ACHN (cell line): ENCODE measurements at regions not wholly inside any gene's neighbourhood (a gene's known extent, or its start where the extent isn't known, plus 50 kb on each side); places are given as distances from the start of the nearest gene placed in this dataset.

Experiments used
- DNase-seq: peaks from one replicate; pipeline ENCODE4 v3.0.0-alpha.2; 2015
- in situ Hi-C: cut with HindIII; loops from 2 replicates; pipeline ENCODE4 v1.10.0; 2017; ENCODE audit warnings: low sequenced_read_pairs, low pct_ligation_motif_present, low pct_unique_long_range_greater_than_20kb

GRCh38 chr1:67626090-67626860 lies 58.7 kb upstream of the GADD45A start:
- no peak for DNase-seq
- in situ Hi-C loops, result no loop called here

- no peak for DNase-seq
- in situ Hi-C loops, result no loop called here
These were observed 58.2 kb upstream of the GADD45A start for GRCh38 chr1:67626861-67627235.

GRCh38 chr1:67627336-67627735 lies 57.7 kb upstream of the GADD45A start:
- in situ Hi-C loops, result no loop called here
- no peak for DNase-seq

- in situ Hi-C loops, result no loop called here
- no peak for DNase-seq
These were observed 57.1 kb upstream of the GADD45A start for GRCh38 chr1:67627906-67628305.

- in situ Hi-C loops, result no loop called here
- no peak for DNase-seq
These were observed 55.5 kb upstream of the GADD45A start for GRCh38 chr1:67629370-67630075.

- in situ Hi-C loops, result no loop called here
- peak; percentile 25 for DNase-seq
These were observed 54.5 kb upstream of the GADD45A start for GRCh38 chr1:67630438-67631045.

- in situ Hi-C loops, result no loop called here
- DNase-seq, result no peak
These were observed 52.6 kb upstream of the GADD45A start for GRCh38 chr1:67632356-67632755.

- DNase-seq, result no peak
- in situ Hi-C loops, result no loop called here
These were observed 52.0 kb upstream of the GADD45A start for GRCh38 chr1:67632811-67633655.

- DNase-seq, result no peak
- in situ Hi-C loops, result no loop called here
These were observed 50.5 kb upstream of the GADD45A start for GRCh38 chr1:67634396-67634935.

- no peak for DNase-seq
- in situ Hi-C loops, result no loop called here
These were observed 49.8 kb upstream of the GADD45A start for GRCh38 chr1:67635055-67635809.
